Retinal pigment epithelial cell (primary cell): ENCODE measurements at regions not wholly inside any gene's neighbourhood (a gene's known extent, or its start where the extent isn't known, plus 50 kb on each side); places are given as distances from the start of the nearest gene placed in this dataset.
A peak's percentile ranks its signal among the peaks of the same experiment; 100 is the strongest.

Experiments used
- DNase-seq: peaks from one replicate; pipeline ENCODE4 v3.0.0-alpha.2; 2010; ENCODE audit warnings: low read depth
- H3K4me3 ChIP-seq: 2 replicates; pipeline ENCODE4 v1.5.1; 2011; ENCODE audit warnings: mild to moderate bottlenecking, low read length, control low read depth, moderate library complexity
- TF ChIP-seq, protein P1 (sequence below): conservative IDR thresholded peaks from 2 replicates; pipeline ENCODE4 v1.5.1; 2011; ENCODE audit warnings: low read depth, low read length, control low read depth, inconsistent platforms

DNA sequence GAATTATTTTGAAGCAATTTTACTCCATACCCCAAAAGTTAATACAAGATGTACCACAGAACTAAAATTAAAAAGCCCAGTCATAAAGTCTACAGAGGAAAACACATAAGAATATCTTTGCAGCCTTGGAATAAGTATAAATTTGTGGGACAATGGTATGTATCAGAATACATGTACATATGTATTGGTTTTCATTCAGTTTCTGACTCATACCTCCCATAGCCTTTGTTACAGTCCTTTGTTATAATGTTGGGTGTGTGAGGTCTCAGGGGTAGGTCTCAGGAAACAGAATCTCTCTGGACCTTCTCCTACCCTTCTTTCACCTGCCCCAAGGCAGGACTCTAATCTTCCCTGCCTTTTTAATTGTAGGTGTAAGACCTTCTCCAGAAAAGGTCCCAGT is 1370.7 kb upstream of the CDH2 start:
- TF ChIP-seq, protein P1, sequence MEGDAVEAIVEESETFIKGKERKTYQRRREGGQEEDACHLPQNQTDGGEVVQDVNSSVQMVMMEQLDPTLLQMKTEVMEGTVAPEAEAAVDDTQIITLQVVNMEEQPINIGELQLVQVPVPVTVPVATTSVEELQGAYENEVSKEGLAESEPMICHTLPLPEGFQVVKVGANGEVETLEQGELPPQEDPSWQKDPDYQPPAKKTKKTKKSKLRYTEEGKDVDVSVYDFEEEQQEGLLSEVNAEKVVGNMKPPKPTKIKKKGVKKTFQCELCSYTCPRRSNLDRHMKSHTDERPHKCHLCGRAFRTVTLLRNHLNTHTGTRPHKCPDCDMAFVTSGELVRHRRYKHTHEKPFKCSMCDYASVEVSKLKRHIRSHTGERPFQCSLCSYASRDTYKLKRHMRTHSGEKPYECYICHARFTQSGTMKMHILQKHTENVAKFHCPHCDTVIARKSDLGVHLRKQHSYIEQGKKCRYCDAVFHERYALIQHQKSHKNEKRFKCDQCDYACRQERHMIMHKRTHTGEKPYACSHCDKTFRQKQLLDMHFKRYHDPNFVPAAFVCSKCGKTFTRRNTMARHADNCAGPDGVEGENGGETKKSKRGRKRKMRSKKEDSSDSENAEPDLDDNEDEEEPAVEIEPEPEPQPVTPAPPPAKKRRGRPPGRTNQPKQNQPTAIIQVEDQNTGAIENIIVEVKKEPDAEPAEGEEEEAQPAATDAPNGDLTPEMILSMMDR = no peak
- no peak overlapping the region for H3K4me3 ChIP-seq
- no peak for DNase-seq

DNA sequence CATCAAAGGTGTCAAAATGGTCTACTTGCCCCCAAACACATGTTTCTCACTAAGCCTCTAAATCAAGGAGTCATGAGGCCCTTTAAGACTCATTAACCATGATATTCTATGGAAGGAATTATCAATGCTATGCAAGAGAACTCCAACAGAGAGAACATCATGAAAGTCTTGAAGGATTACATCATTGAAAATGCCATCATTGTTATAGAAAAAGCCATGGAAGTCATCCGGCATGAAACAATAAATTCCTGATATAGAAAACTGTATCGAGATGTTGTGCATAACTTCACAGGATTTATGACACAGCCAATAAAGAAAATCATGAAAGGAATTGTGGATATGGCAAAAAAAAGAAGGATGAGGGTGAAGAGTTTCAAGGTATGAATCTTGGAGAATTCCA is 1363.6 kb upstream of the CDH2 start:
- H3K4me3 ChIP-seq = no peak overlapping the region
- TF ChIP-seq, protein P1 = no peak
- no peak for DNase-seq

DNA sequence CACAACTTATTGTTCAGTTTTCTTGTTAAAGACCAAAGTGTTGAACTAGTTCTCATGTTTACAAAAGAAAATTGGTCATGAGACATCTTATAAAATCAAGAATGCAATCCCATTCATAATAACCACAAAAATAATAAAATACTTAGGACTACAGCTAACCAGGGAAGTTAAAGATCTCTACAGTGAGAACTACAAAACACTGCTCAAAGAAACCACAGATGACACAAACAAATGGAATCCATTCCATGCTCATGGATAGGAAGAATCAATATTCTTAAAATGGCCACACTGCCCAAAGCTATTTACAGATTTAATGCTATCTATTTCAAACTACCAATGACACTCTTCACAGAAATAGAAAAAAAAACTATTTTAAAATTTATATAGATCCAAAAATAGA is 1354.8 kb upstream of the CDH2 start:
- no peak for DNase-seq
- TF ChIP-seq, protein P1 = no peak
- no peak overlapping the region for H3K4me3 ChIP-seq

DNA sequence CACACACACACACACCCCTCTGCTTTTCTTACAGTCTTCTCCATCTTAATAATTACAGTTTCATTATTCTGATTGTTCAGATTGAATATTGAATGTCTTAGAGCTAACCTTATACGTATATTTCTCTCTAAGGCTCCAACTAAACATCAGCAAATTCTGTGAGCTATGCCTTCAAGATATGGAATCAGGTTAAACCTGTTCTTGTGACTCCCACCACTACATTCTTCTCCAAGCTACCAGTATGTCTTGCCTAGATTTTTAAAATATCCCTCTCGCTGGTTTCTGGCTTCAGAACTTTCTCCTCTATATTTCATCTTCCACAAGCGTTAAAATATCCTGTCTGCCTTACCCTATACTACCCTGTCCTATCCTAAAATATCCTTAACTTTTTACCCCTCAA is 1346.4 kb upstream of the CDH2 start:
- TF ChIP-seq, protein P1 = no peak
- no peak overlapping the region for H3K4me3 ChIP-seq
- DNase-seq = no peak

DNA sequence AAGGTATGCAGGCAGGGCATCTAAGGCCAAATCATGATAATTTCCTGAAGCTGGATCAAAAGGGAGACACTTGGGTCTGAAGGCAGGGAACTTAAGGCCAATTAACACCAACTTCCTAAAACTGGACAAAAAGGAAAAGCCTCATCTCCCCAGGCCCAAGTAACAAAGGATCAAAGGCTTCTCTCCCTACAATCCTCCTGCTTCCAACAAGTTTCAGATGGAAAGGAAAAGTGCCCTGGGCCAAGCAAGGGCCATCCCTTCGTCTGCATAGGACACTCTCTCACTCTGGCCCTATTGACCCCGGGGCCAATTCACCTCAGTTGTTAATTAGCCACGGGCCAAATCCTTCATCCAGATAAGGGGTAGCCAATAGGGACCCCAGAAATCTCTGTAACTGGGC is 1335.8 kb upstream of the CDH2 start:
- H3K4me3 ChIP-seq = no peak overlapping the region
- TF ChIP-seq, protein P1 = no peak
- DNase-seq = no peak

DNA sequence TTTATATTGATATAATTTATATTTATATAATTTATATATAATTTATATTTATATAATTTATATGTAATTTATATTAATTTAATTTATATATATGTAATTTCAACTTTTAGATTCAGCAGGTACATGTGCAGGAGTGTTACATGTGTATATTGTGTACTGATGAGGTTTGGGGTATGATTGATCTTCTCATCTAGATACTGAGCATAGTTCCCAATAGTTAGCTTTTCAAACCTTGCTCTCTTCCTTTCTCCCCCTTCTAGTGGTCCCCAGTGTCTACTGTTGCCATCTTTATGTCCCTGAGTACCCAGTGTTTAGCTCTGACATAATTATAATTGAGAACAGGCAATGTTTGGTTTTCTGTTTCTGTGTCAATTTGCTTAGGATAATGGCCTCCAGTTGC is 1335.3 kb upstream of the CDH2 start:
- no peak for DNase-seq
- no peak overlapping the region for H3K4me3 ChIP-seq
- TF ChIP-seq, protein P1 = no peak

DNA sequence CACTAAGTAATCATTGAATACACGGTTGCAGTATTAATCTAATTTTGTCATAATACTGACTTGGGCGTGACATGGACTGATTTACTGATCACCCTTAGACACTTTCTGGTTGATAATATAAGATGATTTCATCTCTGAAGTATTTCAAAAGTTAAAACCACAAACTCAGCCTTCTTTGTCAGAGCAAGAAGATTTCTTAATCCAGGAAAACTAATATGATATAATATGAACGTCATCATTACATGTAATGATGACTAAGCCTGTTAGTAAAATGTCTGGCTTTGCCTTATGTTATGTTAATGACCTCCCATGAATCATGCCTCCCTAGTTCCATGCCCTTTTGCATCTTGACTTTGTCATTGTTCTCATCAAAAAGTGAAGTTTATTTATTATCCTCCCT is 1325.0 kb upstream of the CDH2 start:
- H3K4me3 ChIP-seq = no peak overlapping the region
- peak; percentile 26 for DNase-seq
- TF ChIP-seq, protein P1 = no peak
